Stimulated activated CD4-positive, alpha-beta T cell treated with anti-CD3 and anti-CD28 coated beads, Interleukin-2, amount 100 ng/mL, for 24 hours (primary cell): ENCODE measurements at regions not wholly inside any gene's neighbourhood (a gene's known extent, or its start where the extent isn't known, plus 50 kb on each side); places are given as distances from the start of the nearest gene placed in this dataset.
"Not testable (repeated sequence)": the region's sequence is repeated elsewhere in the genome, so short reads cannot be mapped to it uniquely, and the experiment has no call there.

Source experiments
- DNase-seq, 2 donors: peaks; one replicate each; pipeline ENCODE4 v3.0.0-alpha.2; 2020

DNA sequence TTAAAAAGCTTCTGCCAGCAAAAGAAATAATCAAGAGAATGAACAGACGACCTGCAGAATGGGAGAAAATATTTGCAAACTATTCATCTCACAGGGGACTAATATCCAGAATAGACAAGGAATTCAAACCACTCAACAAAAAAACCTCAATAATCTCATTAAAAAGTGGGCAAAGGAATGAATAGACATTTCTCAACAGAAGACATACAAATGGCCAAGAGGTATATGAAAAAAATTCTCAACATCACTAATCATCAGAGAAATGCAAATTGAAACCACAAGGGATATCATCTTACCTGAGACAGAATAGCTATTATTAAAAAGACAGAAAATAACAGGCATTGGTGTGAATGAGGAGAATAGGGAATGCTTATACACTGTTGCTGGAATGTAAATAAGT lies 270.0 kb downstream of the DACT1 start:
- no peak for DNase-seq

GRCh38 chr14:58912287-58912686 lies 274.5 kb downstream of the DACT1 start:
- no peak for DNase-seq

DNA sequence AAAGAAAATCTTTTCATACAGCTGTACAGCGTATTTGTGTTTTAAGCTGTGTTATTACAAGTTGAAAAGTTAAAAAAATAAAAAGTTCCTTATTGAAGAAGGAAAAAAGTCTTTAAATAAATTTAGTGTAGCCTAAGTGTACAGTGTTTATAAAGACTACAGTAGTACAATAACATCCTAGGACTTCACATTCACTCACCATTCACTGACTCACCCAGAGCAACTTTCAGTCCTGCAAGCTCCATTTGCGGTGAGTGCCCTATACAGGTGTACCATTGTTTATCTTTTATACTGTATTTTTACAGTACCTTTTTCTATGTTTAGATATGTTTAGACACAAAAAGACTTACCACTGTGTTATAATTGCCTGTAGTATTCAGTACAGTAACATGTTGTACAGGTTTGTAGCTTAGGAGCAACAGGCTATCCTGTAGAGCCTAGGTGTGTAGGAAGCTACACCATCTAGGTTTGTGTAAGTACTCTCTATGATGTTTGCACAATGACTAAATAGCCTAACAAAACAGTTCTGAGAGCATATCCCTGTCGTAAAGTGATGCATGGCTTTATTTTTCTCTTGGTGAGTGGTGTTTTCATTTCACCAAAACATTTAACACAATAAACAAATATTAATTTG lies 275.2 kb downstream of the DACT1 start:
- DNase-seq: no peak

DNA sequence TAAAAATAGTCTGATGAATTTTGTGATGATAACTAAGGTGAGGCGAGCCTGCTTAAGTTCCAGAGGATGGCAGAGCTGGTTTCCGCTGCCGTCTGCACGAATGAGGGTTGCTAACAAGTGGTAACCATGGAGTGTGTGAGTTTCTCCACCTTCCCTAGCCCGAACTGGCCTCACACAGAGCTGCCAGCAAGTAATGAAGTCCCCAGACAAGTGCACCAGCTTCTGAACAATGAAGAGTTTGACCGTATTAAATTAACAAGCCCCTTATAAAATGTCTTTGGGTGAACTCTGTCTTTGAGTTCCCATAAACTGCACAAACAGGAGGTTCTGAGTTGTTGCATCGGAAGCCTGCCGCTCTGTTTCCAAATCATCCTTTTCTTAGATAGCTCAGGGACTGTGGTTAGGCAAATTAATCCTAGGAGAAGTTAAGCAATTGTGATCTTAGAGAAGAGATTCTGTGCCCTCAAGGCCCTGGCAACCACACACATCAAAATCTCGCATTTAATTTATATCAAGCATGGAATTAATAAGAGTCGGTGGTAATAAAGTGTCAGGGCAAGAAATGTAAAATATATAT lies 274.1 kb upstream of the DAAM1 start:
- no peak for DNase-seq

DNA sequence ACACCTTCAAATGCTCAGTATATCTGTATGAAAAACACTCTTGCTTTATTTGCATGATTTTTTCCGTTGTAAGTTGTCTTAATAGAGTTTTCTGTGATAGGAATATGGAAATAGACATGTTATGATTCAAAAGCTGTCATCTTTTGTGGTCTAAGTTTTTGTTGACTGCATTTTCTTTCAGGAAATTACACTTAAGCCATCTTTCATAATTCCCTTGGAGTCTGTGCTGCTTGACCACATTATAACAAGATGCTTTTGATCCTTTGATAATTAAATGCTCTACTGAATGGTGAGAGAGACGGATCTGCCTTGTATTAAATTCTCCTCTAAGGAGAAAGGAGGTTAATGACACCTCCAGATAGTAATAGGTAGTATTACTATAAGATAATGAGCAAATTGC lies 272.8 kb upstream of the DAAM1 start:
- no peak for DNase-seq

GRCh38 chr14:58918066-58918738 lies 270.3 kb upstream of the DAAM1 start:
- DNase-seq: no peak

DNA sequence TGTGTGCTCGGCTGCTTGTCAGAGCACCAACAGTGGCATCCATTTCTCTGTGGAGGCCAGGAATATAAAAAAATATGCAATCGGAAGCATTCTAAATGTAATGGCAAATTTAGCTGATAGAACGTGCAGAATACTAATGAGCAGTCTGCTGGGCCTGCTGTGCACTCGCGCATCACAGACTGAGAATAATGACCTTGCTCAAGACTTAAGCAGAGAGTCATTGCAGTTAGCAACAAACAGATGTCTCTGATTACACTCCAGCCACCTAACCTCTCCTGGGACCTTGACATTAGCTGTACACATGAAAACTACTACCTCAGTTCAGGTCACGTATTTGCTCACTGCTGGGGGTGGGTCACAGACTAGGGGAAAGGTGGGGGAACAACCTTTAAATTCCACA lies 269.2 kb upstream of the DAAM1 start:
- no peak for DNase-seq

- DNase-seq: no peak
These were observed 268.2 kb upstream of the DAAM1 start for GRCh38 chr14:58920230-58920629.

GRCh38 chr14:58922201-58922940 lies 266.1 kb upstream of the DAAM1 start:
- DNase-seq: not testable (repeated sequence)

DNA sequence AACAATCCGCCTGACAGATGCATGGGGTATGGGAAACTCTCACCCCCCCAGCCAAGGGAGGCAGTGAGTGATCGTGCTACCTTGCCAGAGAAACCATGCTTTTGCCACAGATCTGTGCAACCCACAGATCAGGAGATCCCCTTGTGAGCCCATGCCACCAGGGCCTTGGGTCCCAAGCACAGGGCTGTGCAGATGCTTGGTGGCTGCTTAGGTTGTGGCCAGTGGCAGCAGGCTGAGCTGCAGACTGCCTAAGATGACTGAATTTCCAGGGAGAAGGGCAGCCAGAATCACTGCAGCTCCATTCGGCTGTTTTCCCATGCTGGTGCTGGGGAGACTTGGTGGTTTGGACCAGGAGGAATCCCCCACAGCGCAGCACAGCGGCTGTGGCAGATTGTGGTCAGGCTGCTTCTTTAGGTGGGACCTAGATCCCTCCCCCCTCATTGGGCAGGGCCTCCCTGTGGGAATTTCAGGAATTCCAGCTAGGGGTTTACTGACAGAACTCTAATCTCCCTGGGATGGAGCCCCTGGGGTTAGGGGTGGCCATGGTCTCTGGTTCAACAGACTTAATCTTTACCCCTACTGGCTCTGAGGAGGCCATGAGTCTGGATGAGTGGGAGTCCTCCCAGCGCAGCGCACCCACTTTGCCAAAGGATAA lies 264.6 kb upstream of the DAAM1 start:
- no peak for DNase-seq

- DNase-seq: no peak
These were observed 246.8 kb upstream of the DAAM1 start for GRCh38 chr14:58941629-58942028.

DNA sequence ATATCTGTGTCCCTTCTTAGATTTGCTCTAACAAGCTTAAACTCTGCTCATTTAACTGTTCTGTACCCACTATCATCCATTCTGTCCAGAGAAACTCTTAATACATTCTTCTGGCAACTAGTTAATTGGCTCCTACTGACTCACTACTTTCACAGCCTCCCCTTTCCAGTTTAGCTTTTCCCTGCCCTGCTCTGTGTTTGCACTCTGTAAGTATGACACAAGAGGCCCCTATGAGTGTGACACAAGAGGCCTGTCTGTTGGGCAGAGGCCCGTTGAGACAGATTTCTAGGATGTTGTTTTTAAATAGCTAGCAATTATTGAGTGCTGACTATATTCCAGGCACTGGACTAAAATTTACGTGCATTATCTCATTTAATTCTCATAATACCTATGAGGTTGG lies 246.0 kb upstream of the DAAM1 start:
- no peak for DNase-seq

DNA sequence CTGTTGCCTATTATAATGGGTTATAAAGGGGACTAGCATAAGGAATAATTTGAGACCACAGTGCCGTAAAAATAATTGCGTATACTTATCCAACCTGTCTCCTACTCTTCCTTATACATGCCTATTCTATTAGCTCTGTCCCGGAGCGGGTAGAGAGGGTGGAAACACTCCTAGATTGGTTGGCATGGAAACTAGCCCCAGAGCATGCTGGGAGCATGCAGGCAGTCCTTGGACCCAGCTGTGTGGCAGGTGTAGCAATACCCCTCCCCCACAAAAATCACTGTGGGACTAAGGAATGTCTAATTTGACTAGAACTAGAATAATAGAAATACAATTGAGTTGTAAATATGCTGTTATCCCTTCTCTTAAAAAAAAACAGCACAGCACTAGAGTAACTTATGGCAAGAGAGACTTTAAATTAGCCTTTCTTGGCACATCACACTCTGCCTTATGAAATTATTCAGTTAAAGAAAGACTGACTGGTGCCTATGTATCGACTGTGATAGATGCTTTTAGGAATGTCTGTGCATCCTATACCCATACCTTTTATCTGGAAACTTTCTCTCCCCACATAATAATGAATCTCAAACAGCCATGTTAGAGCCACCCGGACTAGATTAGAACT lies 244.0 kb upstream of the DAAM1 start:
- DNase-seq: no peak

DNA sequence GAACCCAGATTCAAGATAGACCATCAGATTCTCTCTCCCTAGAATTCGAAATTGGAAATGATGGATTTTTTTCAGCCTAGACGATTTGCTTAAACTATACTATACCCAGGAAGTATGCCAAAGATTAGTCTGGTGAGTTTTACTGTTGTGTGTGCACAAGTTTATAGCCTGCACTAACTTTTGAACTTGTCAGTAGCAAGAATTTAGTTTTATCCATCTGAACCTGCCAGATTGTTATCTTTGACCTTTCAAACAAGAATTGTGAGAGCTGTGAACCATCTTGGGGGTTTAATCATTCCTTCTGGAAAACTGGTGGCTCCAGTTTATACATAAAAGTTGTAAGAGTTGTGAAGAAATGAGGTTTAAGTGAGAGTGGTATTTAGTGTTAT lies 243.5 kb upstream of the DAAM1 start:
- DNase-seq: no peak

- no peak for DNase-seq
These were observed 242.0 kb upstream of the DAAM1 start for GRCh38 chr14:58946431-58946830.

DNA sequence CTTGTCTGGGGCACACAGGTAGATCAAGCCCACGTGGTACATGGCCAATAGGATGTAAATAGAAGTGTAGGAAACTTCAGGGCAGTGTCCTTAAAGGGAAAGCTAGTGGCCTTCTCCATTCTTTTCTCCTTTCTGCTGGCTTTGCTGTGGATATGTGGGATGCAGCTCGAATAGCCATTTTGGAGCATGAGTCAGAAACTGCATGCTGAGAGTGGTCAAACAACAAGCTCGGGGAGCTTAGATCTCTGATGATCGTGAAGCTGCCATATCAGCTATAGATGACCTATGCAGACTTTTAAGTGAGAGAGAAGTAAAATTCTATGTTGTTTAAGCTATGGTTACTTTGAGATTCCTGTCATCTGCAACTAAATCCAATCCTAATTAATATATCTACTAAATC lies 241.3 kb upstream of the DAAM1 start:
- no peak for DNase-seq

- DNase-seq: no peak
These were observed 240.5 kb upstream of the DAAM1 start for GRCh38 chr14:58947814-58948445.

DNA sequence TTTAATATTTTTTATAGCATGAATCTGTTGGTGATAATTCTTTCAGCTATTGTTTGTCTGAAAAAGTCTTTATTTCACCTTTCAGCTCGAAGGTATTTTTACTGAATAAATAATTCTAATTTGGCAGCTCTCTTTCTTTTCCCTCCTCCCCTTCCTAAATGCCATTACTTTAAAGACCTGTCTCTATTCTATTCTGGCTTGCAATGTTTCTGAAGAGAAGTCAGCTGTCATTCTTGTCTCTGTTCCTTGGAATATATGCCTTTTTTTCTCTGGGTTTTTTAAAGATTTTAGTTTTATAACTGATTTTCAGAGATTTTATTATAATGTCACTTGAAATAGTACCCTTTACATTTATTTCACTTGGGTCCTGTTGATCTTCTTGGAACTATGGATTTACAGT lies 237.9 kb upstream of the DAAM1 start:
- no peak for DNase-seq

- DNase-seq: no peak
These were observed 237.3 kb upstream of the DAAM1 start for GRCh38 chr14:58951143-58951542.

DNA sequence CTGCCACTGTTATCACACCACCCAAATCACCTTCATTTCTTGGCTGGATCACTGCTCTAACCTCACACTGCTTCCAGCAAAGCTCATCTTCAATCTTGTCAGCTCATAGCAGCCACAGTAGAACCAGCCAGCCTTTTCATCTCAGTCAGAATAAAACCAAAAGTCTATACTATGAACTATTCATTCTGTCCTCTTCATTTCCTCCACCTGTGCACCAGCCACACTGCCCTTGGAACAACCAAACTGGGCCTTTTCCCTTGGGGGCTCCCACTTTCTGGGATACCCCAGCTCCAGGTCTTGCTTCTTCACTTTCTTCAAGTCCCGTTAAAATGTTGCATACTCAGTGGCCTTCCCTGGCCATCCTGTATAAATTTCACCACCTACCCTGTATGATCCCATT lies 234.4 kb upstream of the DAAM1 start:
- DNase-seq: no peak

GRCh38 chr14:58954901-58955861 lies 233.3 kb upstream of the DAAM1 start:
- DNase-seq: no peak
